Glomerular endothelial cell (primary cell): ENCODE measurements at regions not wholly inside any gene's neighbourhood (a gene's known extent, or its start where the extent isn't known, plus 50 kb on each side); places are given as distances from the start of the nearest gene placed in this dataset.
A peak's percentile ranks its signal among the peaks of the same experiment; 100 is the strongest.

Source experiments
- DNase-seq: peaks from one replicate; pipeline ENCODE4 v3.0.0-alpha.2; 2011; ENCODE audit warnings: low read depth, low spot score; ENCODE audit errors: extremely low read depth

- DNase-seq = no peak
Measured at GRCh38 chr21:27451116-27451515, 484.2 kb upstream of the ADAMTS5 start.

GRCh38 chr21:27450216-27450615 lies 483.3 kb upstream of the ADAMTS5 start:
- DNase-seq = no peak

- peak; percentile 87 for DNase-seq
Measured at GRCh38 chr21:27448960-27449359, 482.1 kb upstream of the ADAMTS5 start.

- no peak for DNase-seq
Measured at GRCh38 chr21:27447843-27448242, 481.0 kb upstream of the ADAMTS5 start.

- no peak for DNase-seq
Measured at GRCh38 chr21:27429710-27430341, 462.9 kb upstream of the ADAMTS5 start.

- no peak for DNase-seq
Measured at GRCh38 chr21:27426196-27426595, 459.3 kb upstream of the ADAMTS5 start.

- no peak for DNase-seq
Measured at GRCh38 chr21:27425574-27425973, 458.7 kb upstream of the ADAMTS5 start.

- no peak for DNase-seq
Measured at GRCh38 chr21:27425172-27425571, 458.3 kb upstream of the ADAMTS5 start.

GRCh38 chr21:27424601-27425000 lies 457.7 kb upstream of the ADAMTS5 start:
- no peak for DNase-seq

- no peak for DNase-seq
Measured at GRCh38 chr21:27423906-27424595, 457.2 kb upstream of the ADAMTS5 start.

GRCh38 chr21:27423038-27423437 lies 456.1 kb upstream of the ADAMTS5 start:
- no peak for DNase-seq

GRCh38 chr21:27422435-27422834 lies 455.5 kb upstream of the ADAMTS5 start:
- no peak for DNase-seq

GRCh38 chr21:27421654-27422053 lies 454.8 kb upstream of the ADAMTS5 start:
- no peak for DNase-seq

GRCh38 chr21:27419153-27419552 lies 452.3 kb upstream of the ADAMTS5 start:
- DNase-seq = no peak

- DNase-seq = no peak
Measured at GRCh38 chr21:27418346-27418745, 451.5 kb upstream of the ADAMTS5 start.

- no peak for DNase-seq
Measured at GRCh38 chr21:27412530-27412929, 445.6 kb upstream of the ADAMTS5 start.

- DNase-seq = no peak
Measured at GRCh38 chr21:27408826-27409225, 441.9 kb upstream of the ADAMTS5 start.

GRCh38 chr21:27407271-27407670 lies 440.4 kb upstream of the ADAMTS5 start:
- DNase-seq = no peak

- no peak for DNase-seq
Measured at GRCh38 chr21:27406300-27407009, 439.6 kb upstream of the ADAMTS5 start.

- no peak for DNase-seq
Measured at GRCh38 chr21:27403011-27403410, 436.1 kb upstream of the ADAMTS5 start.

- no peak for DNase-seq
Measured at GRCh38 chr21:27400045-27400444, 433.2 kb upstream of the ADAMTS5 start.

GRCh38 chr21:27397578-27397977 lies 430.7 kb upstream of the ADAMTS5 start:
- no peak for DNase-seq
